ENCODE measurements at regions not wholly inside any gene's neighbourhood (a gene's known extent, or its start where the extent isn't known, plus 50 kb on each side); places are given as distances from the start of the nearest gene placed in this dataset.

- DNase-seq, result no peak
- Mint-ChIP-seq H3K4me3 (no peak overlapping the region), H3K36me3 (ENCODE audit: low read depth) (no peaks in the 10 kb centered on the region), H3K4me1 (no peaks in the 10 kb centered on the region), H3K9me3 (no peaks in the 10 kb centered on the region), H3K27me3 (ENCODE audit: insufficient read depth) (no peaks in the 10 kb centered on the region), H3K27ac (no peak overlapping the region)
- H3K27ac ChIP-seq (ENCODE audit: low read depth, low read length), result no peak overlapping the region
- H3K9me3 ChIP-seq (ENCODE audit: control insufficient read depth, low read length), result no peaks in the 10 kb centered on the region
- H3K4me1 ChIP-seq (ENCODE audit: control insufficient read depth, insufficient read depth, low read length), result no peaks in the 10 kb centered on the region
- no peaks in the 10 kb centered on the region for H3K36me3 ChIP-seq (ENCODE audit: control insufficient read depth, insufficient read depth, low read length)
- H3K9ac ChIP-seq (ENCODE audit: extremely low read depth, low read length, poor library complexity, severe bottlenecking), result no peak overlapping the region
- 85 to 87% methylated on average over 14 to 17 of the region's 17 CpGs for WGBS, 2 experiments (ENCODE audit: insufficient coverage in 1 of 2, insufficient read length in 1 of 2)
- H3K4me3 ChIP-seq (ENCODE audit: low read length), result no peak overlapping the region
- H3K27me3 ChIP-seq (ENCODE audit: control insufficient read depth, insufficient read depth, low read length, poor library complexity, severe bottlenecking), result no peaks in the 10 kb centered on the region
- TF ChIP-seq CTCF (conservative IDR thresholded peaks at IDR 0.05), result no peak
These were observed 128.9 kb downstream of the MTPAP start for GRCh38 chr10:30219971-30220751.

- H3K27ac ChIP-seq (ENCODE audit: low read depth, low read length), result no peak overlapping the region
- no peak overlapping the region for H3K27ac Mint-ChIP-seq
These were observed 132.3 kb downstream of the MTPAP start for GRCh38 chr10:30216821-30217220.

GRCh38 chr10:30215623-30216022 lies 133.5 kb downstream of the MTPAP start:
- H3K9me3 Mint-ChIP-seq, result no peaks in the 10 kb centered on the region
- no peak overlapping the region for H3K9ac ChIP-seq (ENCODE audit: extremely low read depth, low read length, poor library complexity, severe bottlenecking)
- no peak for TF ChIP-seq CTCF (conservative IDR thresholded peaks at IDR 0.05)
- no peaks in the 10 kb centered on the region for H3K36me3 Mint-ChIP-seq (ENCODE audit: low read depth)
- H3K36me3 ChIP-seq (ENCODE audit: control insufficient read depth, insufficient read depth, low read length), result no peaks in the 10 kb centered on the region
- no peak overlapping the region for H3K4me3 ChIP-seq (ENCODE audit: low read length)
- H3K4me1 ChIP-seq (ENCODE audit: control insufficient read depth, insufficient read depth, low read length), result no peaks in the 10 kb centered on the region
- no peak for DNase-seq
- 84 to 86% methylated on average over 7 to 8 of the region's 8 CpGs for WGBS, 2 experiments (ENCODE audit: insufficient coverage in 1 of 2, insufficient read length in 1 of 2)
- no peaks in the 10 kb centered on the region for H3K4me1 Mint-ChIP-seq
- H3K27ac Mint-ChIP-seq, result no peak overlapping the region
- no peak overlapping the region for H3K27ac ChIP-seq (ENCODE audit: low read depth, low read length)
- H3K4me3 Mint-ChIP-seq, result no peak overlapping the region
- no peaks in the 10 kb centered on the region for H3K9me3 ChIP-seq (ENCODE audit: control insufficient read depth, low read length)
- H3K27me3 Mint-ChIP-seq (ENCODE audit: insufficient read depth), result peaks cover 4% of the 10 kb centered on the region
- no peaks in the 10 kb centered on the region for H3K27me3 ChIP-seq (ENCODE audit: control insufficient read depth, insufficient read depth, low read length, poor library complexity, severe bottlenecking)

More at GRCh38 chr10:30216821-30217220, 132.3 kb downstream of the MTPAP start:
- Histone ChIP-seq H3K4me3 (ENCODE audit: low read length) (no peak overlapping the region), H3K9ac (ENCODE audit: extremely low read depth, low read length, poor library complexity, severe bottlenecking) (no peak overlapping the region), H3K9me3 (ENCODE audit: control insufficient read depth, low read length) (no peaks in the 10 kb centered on the region), H3K27me3 (ENCODE audit: control insufficient read depth, insufficient read depth, low read length, poor library complexity, severe bottlenecking) (no peaks in the 10 kb centered on the region), H3K4me1 (ENCODE audit: control insufficient read depth, insufficient read depth, low read length) (no peaks in the 10 kb centered on the region), H3K36me3 (ENCODE audit: control insufficient read depth, insufficient read depth, low read length) (no peaks in the 10 kb centered on the region)
- TF ChIP-seq CTCF (conservative IDR thresholded peaks at IDR 0.05), result no peak
- DNase-seq, result no peak
- 80 to 95% methylated on average over 1 to 4 of the region's 4 CpGs for WGBS, 2 experiments (ENCODE audit: insufficient coverage in 1 of 2, insufficient read length in 1 of 2)
- no peak overlapping the region for H3K4me3 Mint-ChIP-seq
- no peaks in the 10 kb centered on the region for H3K9me3 Mint-ChIP-seq
- no peaks in the 10 kb centered on the region for H3K4me1 Mint-ChIP-seq
- H3K27me3 Mint-ChIP-seq (ENCODE audit: insufficient read depth), result peaks cover 4% of the 10 kb centered on the region
- no peaks in the 10 kb centered on the region for H3K36me3 Mint-ChIP-seq (ENCODE audit: low read depth)

All from endodermal cell (in vitro differentiated cells).